Fibroblast of pulmonary artery (primary cell): ENCODE measurements at regions not wholly inside any gene's neighbourhood (a gene's known extent, or its start where the extent isn't known, plus 50 kb on each side); places are given as distances from the start of the nearest gene placed in this dataset.

Experiments
- DNase-seq: peaks from one replicate; pipeline ENCODE4 v3.0.0-alpha.2; 2010; ENCODE audit warnings: low read depth
- H3K4me3 ChIP-seq: replicated peaks from 2 replicates; pipeline ENCODE4 v1.5.1; 2011; ENCODE audit warnings: low read depth, mild to moderate bottlenecking, control low read depth, low read length, moderate library complexity
- CTCF ChIP-seq: IDR thresholded peaks from 2 replicates; pipeline ENCODE4 v1.5.1; 2011; ENCODE audit warnings: mild to moderate bottlenecking, control low read depth, low read length, inconsistent platforms; ENCODE audit errors: missing control alignments

GRCh38 chr3:96491023-96491422 is 323.4 kb upstream of the EPHA6 start:
- no peak for TF ChIP-seq CTCF

GRCh38 chr3:96491868-96492267 is 322.5 kb upstream of the EPHA6 start:
- no peak for TF ChIP-seq CTCF

More at GRCh38 chr3:96491023-96491422, 323.4 kb upstream of the EPHA6 start:
- no peak for DNase-seq
- no peak overlapping the region for H3K4me3 ChIP-seq

GRCh38 chr3:96510334-96510733 is 304.1 kb upstream of the EPHA6 start:
- no peak overlapping the region for H3K4me3 ChIP-seq
- TF ChIP-seq CTCF = no peak
- DNase-seq = no peak

More at GRCh38 chr3:96491868-96492267, 322.5 kb upstream of the EPHA6 start:
- DNase-seq = no peak
- H3K4me3 ChIP-seq = no peak overlapping the region

GRCh38 chr3:96537165-96537564 is 277.2 kb upstream of the EPHA6 start:
- DNase-seq = no peak
- TF ChIP-seq CTCF = no peak
- no peak overlapping the region for H3K4me3 ChIP-seq

- DNase-seq = no peak
- no peak overlapping the region for H3K4me3 ChIP-seq
- TF ChIP-seq CTCF = no peak
These were observed 276.2 kb upstream of the EPHA6 start for GRCh38 chr3:96538186-96538585.

GRCh38 chr3:96548073-96548472 is 266.3 kb upstream of the EPHA6 start:
- H3K4me3 ChIP-seq = no peak overlapping the region
- no peak for DNase-seq
- TF ChIP-seq CTCF = no peak

- TF ChIP-seq CTCF = no peak
- H3K4me3 ChIP-seq = no peak overlapping the region
- DNase-seq = no peak
These were observed 237.5 kb upstream of the EPHA6 start for GRCh38 chr3:96576935-96577334.
